ENCODE measurements at regions not wholly inside any gene's neighbourhood (a gene's known extent, or its start where the extent isn't known, plus 50 kb on each side); places are given as distances from the start of the nearest gene placed in this dataset.
A peak's percentile ranks its signal among the peaks of the same experiment; 100 is the strongest.
"Not testable (repeated sequence)": the region's sequence is repeated elsewhere in the genome, so short reads cannot be mapped to it uniquely, and the experiment has no call there.

DNA sequence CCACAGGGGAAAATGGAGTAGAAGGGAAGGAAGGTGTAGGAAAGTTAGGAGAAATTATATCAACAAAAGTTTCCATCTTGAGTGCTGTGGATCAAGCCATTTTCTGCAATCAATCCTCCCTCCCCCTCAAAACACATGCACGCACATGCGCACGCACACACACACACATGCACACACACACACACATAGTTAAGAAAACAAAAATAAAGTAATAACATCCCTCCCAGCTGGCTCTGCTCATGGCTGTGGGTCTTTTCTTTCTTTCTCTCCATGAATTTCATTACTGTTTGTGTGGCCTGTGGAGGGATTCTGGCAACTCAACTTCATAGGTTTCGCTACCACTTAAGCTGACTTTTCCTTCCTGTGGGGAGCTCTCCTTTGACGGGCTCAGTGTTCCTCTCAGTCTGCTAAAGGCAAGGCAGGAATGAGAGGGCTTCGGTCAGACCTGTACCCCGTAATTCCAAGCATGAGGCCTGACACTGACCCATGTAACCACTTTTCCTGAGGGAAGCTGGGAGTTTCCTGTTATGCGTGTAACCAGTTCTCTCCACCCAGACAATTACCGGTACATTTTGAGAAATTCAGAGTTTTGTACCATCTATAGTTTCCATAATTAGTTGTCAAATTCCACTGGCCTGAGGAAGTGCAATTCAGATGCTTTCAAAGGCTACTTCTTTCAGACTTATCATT lies 79.8 kb downstream of the ZNF92 start:
- DNase-seq, result no peak

DNA sequence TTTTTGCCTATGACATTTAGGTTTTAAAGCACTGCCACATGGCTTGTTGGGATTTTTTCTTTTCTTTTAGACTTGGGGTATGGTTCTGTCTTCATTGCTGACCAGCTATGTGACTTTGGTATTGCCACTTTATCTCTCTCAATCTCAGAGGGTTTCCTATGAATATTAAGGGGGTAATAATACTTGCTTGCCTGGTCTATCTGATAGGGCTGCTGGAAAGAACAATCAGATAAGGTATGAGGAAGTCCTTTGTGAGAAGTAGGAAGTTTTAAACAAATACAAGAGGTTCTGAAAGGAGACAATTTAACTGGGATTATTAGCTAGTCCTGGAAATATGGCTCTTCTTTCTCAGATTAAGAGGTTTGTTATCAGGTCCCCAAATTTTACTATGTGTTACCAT lies 80.8 kb downstream of the ZNF92 start:
- DNase-seq, result no peak

GRCh38 chr7:65455050-65455449 lies 81.4 kb downstream of the ZNF92 start:
- not testable (repeated sequence) for DNase-seq

GRCh38 chr7:65457705-65458104 lies 84.0 kb downstream of the ZNF92 start:
- DNase-seq, result no peak

DNA sequence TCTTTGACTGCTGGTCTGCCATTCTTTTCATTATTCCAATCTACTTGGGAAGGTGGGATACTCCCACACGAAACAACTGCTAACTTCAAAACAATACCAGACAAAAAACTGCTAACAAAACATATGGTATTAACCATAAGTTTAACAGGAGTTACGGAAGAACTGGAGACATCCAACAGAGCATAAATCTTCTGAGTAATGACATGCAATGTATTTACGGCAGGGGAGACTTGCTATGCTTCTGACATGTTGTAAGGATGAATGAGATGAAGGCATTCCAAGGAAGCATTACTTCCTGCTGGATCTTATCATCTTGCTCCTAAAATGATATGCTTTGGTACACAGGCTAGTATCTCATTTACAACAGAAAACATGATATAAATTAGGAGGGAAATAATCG lies 85.8 kb downstream of the ZNF92 start:
- DNase-seq, result no peak

DNA sequence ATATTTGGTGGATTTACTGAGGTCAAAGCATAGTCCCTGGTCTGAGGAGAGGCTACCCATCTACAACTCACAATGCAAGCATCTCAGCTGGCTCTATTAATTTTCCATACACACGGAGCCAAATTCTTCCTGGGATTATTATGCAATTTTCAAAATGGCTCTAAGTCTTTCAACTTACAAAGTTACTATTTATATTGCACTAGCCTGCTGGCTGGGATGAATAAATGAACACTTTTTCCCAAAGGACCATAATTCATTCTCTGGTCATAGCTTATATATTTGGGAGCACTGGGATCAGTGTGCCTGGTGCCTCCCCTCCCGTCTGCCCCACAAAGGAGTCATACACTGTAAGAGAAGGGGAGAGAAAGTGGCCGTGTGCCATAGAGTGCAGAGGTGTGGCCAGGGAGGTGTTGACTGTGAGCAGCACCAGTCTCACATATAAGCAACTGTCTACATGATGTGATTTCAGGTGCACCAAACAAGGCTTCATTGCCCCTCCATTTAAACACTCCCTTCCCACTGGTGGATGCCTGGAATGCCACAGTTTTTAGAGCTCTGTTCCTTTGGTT lies 88.6 kb downstream of the ZNF92 start:
- no peak for DNase-seq

GRCh38 chr7:65463184-65463583 lies 89.5 kb downstream of the ZNF92 start:
- DNase-seq, result no peak

DNA sequence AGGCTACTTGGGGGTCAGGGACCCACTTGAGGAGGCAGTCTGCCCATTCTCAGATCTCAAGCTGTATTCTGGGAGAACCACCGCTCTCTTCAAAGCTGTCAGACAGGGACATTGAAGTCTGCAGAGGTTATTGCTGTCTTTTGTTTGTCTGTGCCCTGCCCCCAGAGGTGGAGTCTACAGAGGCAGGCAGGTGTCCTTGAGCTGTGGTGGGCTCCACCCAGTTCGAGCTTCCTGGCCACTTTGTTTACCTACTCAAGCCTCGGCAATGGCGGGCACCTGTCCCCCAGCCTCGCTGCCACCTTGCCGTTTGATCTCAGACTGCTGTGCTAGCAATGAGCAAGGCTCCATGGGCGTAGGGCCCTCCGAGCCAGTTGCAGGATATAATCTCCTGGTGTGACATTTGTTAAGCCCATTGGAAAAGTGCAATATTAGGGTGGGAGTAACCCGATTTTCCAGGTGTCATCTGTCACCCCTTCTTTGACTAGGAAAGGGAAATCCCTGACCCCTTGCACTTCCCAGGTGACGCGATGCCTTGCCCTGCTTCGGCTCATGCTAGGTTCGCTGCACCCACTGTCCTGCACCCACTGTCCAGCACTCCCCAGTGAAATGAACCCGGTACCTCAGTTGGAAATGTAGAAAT lies 96.4 kb downstream of the ZNF92 start:
- not testable (repeated sequence) for DNase-seq

DNA sequence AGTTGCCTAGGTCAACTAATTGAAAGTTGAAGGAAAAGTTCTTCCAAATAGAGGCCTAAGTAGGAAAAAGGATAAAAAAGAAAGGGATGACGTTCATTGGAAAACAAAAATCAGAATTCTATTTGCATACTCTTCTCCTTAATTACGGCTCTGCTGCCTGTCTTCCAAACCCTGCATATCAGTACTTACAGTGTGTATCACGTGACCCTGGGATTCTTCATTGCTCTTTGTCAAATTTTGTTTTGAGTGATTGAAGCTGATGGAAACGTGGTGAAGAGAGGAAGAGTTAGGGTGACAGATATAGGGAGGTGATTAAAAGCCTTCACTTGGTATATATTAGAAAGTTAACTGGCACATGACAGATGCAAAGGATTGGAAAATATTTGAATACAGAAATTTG lies 97.9 kb downstream of the ZNF92 start:
- no peak for DNase-seq

DNA sequence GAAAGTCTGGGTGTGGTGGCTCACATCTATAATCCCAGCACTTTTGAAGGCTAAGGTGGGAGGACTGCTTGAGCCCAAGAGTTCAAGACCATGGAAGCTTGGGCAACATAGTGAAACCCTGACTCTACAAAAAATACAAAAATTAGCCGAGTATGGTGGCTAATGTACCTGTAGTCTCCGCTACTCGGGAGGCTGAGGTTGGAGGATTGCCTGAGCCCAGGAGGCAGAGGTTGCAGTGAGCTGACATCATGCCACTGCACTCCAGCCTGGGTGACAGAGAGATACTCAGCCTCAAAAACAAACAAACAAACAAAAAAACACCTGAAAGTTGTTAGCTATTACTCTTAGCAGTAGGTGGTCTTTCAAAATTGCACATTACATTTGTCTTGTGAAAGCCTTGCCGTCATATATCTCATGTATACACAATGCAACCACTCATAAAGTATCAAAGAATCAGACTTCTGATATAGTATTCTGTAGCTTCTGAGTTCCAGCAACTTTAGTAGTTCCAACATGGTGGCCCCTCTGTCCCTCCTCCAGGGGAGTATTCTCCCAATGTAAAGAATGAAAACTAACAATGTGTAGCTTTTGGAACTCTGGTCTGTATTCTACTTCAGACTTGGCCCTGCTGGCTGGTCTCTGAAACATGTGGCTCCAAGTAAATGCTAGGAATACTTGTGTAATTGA lies 101.5 kb downstream of the ZNF92 start:
- DNase-seq, result no peak

DNA sequence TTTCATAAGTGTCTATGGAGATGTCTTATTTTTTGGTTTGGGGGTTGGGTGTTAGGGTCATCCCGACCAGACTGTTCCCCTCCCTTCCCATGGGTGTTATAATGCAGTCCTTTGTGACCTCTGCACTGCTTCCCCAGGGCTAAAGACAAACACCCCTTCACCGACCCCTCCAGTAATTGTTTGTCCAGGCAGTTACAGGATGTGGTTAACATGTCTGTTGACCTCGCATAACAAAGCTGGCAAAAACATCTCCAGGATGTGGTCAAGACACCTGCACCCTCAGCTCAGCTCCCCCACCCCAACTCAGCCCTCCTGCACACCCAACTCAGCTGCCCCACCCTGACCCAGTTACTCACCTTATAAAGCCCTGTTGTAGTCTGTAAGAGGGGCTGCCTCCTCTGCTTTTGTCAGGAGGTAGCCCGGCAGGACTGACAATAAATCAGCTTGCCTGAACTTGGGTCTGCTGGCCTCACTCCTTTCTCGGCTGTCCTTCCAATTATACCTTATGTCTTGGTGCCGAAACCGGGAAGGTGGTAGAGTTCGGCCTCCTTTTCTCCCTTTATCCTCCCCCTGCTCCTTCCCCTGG lies 102.2 kb downstream of the ZNF92 start:
- no peak for DNase-seq

DNA sequence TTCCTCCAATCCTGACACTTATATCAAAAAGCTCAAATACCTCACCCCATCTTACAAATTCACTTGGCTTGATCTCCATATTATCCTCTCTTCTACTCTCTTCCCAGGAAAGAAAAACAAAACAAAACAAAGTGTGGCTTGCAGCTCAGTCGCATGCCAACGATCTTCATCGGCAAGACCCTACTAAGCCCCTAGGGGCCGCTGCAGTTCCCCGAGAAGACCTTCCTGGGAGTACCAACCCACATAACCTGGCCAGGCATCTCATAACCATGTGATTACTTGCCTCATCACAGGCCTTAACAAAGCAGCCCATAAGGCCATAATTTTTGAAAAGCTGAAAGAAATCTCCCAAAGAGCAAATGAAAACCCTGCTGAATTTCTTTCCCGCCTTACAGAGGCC lies 103.7 kb downstream of the ZNF92 start:
- no peak for DNase-seq

DNA sequence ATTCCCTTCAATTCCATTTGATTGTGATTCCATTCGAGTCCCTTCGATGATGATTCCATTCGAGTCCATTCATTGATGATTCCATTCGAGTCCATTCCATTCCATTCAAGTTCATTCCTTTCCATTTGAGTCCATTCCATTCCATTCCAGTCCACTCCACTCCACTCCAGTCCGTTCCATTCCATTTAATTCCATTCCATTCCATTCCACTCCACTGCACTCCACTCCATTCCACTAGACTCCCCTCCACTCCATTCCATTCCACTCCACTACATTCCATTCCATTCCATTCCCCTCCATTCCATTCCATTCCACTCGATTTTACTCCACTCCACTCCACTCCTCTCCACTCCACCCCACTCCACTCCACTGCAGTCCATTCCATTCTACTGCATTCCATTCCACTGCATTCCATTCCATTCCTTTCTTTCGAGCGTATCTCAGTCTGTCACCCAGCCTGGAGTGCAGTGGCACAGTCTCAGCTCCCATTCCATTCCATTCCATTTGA lies 115.7 kb downstream of the ZNF92 start:
- no peak for DNase-seq

DNA sequence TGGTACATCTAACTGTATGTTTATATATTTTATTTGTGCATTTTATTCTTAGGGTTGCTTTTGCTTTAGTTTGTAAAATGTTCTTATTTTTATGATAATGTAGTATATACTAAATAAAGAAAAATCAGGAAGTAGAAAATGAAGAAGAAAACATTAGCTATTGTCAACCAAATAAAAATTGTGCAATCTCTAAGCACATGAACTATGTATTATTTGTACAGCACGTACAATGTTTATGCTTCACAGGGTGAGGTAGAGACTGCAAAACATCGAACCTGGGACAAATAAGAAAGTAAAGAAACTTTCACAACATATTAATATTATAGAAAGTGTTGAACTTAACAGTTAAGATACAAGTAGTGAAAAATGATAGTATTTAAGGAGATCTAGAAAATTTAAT lies 123.0 kb downstream of the ZNF92 start:
- not testable (repeated sequence) for DNase-seq

DNA sequence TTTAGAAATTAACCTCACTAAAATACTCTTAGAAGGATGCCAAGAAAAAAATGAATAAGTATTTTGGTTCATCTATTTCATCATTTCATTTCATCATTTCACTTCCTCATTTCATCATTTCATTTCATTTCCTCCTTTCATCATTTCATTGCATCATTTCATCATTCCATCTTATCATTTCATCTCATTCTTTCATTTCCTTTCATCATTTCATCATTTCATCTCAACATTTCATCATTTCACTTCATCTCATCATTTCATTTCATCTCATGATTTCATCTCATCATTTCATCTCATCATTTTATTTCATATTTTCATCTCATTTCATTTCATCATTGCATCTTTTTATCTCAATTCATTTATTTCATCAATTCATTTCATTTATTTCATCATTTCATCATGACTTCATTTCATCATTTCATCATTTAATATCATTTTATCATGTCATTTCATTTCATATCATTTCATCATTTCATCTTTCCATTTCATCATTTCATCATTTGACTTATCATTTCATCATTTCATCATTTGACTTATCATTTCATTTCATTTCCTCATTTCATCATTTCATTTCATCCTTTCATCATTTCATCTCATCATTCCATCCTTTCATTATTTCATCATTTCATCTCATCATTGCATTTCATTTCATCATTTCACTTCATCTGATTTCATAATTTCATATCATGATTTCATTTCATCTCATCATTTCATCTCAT lies 129.9 kb downstream of the ZNF92 start:
- DNase-seq, result no peak

GRCh38 chr7:65504504-65505319 lies 131.1 kb downstream of the ZNF92 start:
- not testable (repeated sequence) for DNase-seq

DNA sequence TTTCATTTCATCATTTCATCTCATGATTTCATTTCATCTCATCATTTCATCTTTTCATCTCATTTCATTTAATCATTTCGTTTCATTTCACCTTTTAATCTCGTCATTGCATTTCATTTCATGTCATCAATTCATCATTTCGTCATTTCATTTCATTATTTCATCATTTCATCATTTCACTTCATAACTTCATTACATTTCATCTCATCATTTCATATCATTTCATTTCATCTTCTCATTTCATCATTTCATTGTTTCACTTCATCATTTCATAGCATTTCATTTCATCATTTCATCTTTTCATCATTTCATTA lies 131.6 kb downstream of the ZNF92 start:
- DNase-seq, result not testable (repeated sequence)

GRCh38 chr7:65508581-65509367 lies 135.1 kb downstream of the ZNF92 start:
- not testable (repeated sequence) for DNase-seq

DNA sequence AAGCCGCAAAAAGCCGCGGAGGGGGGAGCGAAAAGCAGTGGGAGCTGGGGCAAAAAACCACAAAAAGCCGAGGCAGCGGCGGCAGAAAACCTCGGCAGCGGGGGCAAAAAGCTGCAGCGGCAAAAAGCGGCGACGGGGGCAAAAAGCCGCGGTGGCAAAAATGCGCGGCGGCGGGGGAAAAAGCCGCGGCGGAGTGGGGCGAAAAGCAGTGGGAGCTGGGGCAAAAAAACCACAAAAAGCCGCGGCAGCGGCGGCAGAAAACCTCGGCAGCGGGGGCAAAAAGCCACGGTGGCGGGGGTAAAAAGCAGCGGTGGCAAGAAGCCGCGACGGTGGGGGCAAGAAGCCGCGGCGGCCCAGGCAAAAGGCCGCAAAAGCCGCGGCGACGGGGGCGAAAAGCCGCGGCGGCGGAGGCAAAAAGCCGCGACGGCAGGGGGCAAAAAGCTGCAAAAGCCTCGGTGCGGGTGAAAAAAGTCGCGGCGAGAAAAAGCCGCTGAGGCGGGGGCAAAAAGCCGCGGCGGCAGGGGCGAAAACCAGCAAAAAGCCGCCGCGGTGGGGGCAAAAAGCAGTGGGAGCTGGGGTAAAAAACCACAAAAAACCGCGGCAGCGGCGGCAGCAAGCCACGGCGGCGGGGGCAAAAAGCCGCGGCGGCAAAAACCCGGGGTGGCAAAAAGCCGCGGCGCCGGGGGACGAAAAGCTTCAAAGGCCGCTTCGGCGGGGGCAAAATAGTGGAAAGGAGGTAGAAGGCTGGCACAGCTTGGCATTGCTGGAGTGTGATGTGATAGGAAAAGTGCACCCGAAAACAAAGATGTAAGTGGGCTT lies 135.9 kb downstream of the ZNF92 start:
- peak in 2 of 6 experiments; percentile 8 to 9 for DNase-seq

GRCh38 chr7:65510187-65510538 lies 136.5 kb downstream of the ZNF92 start:
- DNase-seq, result not testable (repeated sequence)

All from stimulated activated naive CD4-positive, alpha-beta T cell (primary cell).